ENCODE measurements at regions not wholly inside any gene's neighbourhood (a gene's known extent, or its start where the extent isn't known, plus 50 kb on each side); places are given as distances from the start of the nearest gene placed in this dataset.

DNA sequence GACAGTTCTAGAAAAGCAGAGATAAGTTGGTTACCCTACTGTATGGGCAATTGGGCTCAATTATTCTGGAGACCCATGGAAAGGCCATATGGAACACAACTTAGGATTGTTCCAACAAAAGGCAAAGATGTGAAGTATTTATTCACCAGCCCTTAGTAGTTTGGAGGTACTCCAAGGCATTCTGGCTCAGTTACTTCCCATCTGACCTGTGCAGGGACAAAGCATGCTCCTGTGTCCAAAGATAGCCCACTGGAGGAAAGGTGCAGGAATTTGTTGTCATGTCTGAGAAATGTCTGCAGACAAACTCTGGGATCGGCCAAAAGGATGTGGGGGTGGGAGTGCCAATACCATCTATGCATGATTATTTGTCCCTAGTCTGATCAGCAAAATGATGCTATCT is 279.5 kb upstream of the PTGER4 start:
- TF ChIP-seq, protein P1, sequence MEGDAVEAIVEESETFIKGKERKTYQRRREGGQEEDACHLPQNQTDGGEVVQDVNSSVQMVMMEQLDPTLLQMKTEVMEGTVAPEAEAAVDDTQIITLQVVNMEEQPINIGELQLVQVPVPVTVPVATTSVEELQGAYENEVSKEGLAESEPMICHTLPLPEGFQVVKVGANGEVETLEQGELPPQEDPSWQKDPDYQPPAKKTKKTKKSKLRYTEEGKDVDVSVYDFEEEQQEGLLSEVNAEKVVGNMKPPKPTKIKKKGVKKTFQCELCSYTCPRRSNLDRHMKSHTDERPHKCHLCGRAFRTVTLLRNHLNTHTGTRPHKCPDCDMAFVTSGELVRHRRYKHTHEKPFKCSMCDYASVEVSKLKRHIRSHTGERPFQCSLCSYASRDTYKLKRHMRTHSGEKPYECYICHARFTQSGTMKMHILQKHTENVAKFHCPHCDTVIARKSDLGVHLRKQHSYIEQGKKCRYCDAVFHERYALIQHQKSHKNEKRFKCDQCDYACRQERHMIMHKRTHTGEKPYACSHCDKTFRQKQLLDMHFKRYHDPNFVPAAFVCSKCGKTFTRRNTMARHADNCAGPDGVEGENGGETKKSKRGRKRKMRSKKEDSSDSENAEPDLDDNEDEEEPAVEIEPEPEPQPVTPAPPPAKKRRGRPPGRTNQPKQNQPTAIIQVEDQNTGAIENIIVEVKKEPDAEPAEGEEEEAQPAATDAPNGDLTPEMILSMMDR (IDR thresholded peaks at IDR 0.05), result no peak
- no peak for TF ChIP-seq POLR2A (IDR thresholded peaks at IDR 0.05)
